GM23248 (cell line): ENCODE measurements at regions not wholly inside any gene's neighbourhood (a gene's known extent, or its start where the extent isn't known, plus 50 kb on each side); places are given as distances from the start of the nearest gene placed in this dataset.

Experiments
- EZH2 ChIP-seq: fragments of 200-600 bp; sonication (generic); IDR thresholded peaks from 2 replicates; pipeline ENCODE4 v1.6.1; 2018; ENCODE audit warnings: antibody characterized with exemption, mild to moderate bottlenecking; ENCODE audit not compliant: insufficient read depth, poor library complexity, severe bottlenecking
- EZH2phosphoT487 ChIP-seq: fragments of 200-600 bp; sonication (generic); IDR thresholded peaks from 2 replicates; pipeline ENCODE4 v1.6.1; 2018; ENCODE audit warnings: antibody characterized with exemption, moderate library complexity, mild to moderate bottlenecking, low read depth; ENCODE audit not compliant: insufficient read depth

GRCh38 chr20:48273843-48274242, 488.6 kb upstream of the SULF2 start:
- TF ChIP-seq EZH2phosphoT487 (no peak), EZH2 (no peak)
